GM19438 (cell line): ENCODE measurements at regions not wholly inside any gene's neighbourhood (a gene's known extent, or its start where the extent isn't known, plus 50 kb on each side); places are given as distances from the start of the nearest gene placed in this dataset.
A peak's percentile ranks its signal among the peaks of the same experiment; 100 is the strongest.

Experiments
- ATAC-seq: cut with Tn5 transposase; IDR thresholded peaks from one replicate; pipeline ENCODE4 v1.9.1; 2021; ENCODE audit warnings: low read depth; ENCODE audit not compliant: unreplicated experiment

DNA sequence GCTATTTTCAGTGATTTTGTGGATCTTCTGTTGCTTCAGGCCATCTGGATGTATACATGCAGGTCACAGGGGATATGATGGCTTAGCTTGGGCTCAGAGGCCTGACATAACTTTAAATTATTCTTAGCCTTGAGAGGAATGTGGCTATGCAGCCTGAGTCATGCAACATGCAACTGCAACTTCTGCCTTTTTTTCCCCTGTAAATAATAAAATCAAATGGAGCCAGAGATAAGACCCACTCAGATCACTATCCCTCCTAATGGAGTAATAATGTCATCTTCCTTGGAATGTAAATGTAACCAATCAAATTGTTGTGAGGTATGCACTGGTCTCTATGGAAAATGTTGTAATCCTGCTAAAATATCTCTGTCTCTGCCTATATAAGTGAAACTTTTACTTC lies 54.9 kb downstream of the MAGEB17 start:
- no peak for ATAC-seq

DNA sequence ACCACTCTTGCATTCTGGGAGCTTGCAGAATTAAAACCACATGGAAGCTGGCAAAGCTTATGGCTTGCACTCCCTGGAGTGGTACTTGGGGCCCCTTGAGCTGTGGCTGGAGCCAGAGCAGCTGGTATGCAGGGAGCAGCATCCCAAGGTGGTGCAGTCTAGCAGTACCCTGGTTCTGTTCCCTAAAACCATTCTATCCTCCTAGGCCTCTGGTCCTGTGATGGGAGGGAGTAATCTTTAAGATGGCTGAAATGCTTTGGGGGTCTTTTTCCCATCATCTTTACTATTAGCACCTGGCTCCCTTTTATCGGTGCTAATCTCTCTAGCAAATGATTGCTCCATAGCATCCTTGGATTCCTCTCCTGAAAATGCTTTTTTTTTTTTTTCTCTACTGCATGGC lies 56.1 kb downstream of the MAGEB17 start:
- ATAC-seq, result no peak

DNA sequence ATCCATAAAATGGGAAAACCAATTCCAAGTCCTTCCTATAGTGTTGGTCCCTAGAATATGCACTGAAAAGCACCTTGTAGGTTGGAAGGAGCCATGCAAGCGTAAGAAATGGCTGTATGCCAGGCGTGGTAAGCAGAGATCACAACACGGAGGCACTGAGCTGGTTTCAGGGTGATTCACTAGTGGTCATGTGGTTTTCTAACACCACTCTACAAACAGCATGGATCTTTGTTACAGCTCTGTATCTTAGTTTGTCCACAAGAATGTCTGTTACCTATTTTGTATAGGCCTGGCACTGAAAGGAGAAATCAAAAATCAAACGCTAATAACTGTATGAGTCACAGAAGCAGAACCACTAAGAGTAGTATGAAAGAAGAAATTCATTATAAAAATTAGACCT lies 71.9 kb downstream of the MAGEB17 start:
- peak; percentile 84 for ATAC-seq

DNA sequence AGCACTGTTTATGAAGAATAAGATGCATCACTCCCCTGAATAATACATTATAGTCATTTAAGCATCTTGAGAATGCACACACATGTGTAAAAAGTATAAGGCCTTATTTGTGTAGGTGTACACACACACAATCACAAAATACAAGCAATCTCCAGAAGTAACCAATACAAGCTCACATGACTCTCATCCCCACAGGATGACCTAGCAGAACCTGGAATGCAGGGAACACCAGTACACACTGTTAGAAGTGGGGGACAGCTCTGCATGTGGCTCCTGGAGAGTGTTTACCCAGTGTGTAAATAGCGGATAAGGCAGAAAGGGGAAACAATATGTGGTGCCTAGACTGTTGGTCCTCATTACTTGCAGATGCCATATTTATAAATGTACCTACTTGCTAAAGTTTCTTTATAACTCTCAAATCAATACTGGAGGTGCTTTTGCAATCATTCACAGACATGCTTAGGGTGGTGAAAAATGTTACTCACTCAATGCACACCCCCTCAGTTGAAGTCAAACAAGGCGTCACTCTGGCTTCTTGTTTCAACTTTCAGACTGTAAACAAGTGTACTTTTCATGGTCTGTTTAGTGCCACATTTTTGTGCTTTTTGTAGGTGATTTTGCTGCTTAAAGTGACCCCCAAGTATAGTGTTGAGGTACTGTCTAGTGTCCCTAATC lies 73.1 kb downstream of the MAGEB17 start:
- ATAC-seq, result no peak

DNA sequence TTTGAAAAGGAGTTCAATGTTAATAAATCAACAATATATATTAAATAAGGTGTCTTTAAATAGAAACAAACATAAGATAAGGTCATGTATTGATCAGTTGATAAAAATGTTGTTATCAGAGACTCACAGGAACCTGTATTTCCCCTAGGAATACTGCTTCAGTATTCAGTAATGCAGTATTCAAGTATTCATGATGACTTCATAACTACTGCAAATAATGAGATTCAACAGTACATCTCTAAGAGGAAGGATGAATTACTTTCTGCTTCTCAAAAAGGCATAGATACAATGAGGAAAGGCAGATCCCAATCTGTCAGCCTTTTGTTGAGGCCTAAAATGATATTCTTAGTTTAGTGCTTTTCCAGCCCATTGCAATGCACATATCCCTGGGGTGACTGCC lies 73.7 kb downstream of the MAGEB17 start:
- no peak for ATAC-seq

DNA sequence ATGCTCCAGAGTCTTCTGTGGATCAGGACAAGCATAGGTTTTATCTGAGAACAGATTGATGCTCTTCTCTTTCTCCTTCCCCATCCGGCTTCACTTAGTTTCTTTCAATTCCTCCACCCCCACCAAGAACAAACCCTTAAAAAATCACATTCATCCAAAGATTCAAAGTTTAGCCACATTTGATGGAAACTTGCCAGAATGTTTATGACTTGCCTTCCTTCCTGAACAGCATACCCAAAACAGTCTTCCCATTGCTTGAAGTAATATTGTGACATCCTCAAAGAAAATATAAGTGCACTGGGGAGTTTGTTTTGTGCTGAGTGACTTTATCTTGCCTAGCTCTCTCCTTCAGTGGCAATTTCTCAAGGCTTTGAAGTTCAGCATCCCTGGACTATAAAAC lies 83.0 kb downstream of the MAGEB17 start:
- no peak for ATAC-seq

DNA sequence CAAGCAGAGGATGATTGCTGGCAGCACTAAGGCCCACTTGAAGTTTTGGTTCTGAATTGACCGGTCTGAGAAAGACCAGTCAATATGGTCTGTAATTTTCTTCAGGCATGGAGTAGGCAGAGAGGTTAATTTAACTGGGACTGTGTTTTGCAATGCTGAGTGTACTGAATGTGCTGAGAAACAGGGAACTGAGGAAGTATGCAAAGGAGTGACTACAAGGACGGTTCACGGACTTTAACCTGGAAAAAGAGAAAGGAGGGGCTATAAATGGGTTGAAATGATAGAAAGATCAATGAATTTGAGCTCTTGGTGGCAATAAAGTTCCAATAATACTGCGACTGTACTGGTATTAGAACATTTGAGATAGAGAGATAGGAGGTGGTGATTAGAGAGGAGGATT lies 84.5 kb downstream of the MAGEB17 start:
- no peak for ATAC-seq

DNA sequence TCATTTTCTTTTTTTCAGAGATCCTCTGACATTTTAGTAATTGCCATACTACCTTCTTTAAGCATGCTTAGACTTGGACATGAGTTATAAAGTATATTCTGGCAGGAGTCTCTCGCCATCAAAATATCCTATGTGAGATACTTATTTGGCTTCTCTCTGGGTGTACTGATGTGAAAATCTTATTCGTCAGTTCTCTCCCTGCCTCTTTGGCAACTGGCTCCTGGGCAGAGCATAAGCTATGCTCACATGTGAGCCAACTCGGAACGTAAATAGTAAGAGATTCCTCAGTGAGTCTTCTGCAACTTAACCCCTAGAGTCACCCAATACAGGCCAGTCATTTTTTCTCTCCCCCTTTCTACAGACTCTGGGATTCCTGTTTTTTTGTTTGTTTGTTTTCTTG lies 91.6 kb downstream of the MAGEB17 start:
- no peak for ATAC-seq

DNA sequence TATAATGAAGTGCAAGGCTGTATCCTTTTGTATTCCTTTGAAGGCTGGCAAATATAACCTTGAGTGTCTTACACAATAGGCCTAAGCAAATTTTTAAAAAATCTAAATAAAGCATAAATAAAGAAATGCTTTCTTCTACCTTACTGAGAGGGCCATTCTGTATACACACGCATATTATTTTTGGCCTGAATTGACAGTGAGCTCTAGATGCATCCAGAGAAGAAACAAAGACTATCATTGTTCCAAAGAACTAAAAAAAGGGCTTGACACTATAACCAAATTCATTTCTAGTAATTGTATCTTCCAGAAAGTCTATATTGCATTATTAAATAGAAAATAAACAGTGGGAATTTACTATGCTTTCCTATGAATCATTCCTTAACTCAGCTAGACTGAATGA lies 100.2 kb downstream of the MAGEB17 start:
- ATAC-seq, result no peak

DNA sequence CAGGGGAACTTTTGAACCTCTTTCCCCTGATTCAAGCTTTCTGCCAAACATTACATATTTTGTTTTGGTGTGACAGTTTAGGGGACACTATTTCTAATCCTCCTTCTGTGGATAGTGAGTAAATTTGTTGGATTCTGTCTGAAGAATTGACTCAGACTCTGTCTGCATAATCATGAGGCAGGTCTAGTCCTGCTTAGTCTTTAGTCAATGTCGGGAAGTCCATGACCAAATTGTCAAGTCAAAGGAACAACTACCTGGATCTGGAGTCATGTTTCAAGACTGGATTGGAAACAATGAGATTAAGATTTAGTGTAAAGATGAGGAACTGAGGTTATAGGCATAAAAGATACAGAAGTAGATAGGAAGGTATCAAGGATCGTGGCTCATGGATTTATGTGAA lies 100.9 kb downstream of the MAGEB17 start:
- ATAC-seq, result no peak

DNA sequence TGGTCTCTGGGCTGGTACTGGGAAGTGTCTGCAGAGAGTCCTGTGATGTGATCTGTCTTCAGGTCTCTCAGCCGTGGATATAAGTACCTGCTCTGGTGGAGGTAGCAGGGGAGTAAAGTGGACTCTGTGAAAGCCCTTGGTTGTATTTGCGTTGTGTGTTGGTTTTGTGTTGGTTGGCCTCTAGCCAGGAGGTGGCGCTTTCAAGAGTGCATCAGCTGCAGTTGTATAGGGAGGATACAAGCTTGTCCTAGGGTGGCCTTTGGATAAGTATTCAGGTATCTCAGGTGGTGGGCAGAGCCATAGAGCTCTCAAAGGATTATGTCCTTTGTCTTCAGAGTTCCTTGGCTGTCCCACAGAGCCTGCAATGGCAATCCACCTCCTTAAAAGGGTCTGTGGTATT lies 111.6 kb downstream of the MAGEB17 start:
- no peak for ATAC-seq

DNA sequence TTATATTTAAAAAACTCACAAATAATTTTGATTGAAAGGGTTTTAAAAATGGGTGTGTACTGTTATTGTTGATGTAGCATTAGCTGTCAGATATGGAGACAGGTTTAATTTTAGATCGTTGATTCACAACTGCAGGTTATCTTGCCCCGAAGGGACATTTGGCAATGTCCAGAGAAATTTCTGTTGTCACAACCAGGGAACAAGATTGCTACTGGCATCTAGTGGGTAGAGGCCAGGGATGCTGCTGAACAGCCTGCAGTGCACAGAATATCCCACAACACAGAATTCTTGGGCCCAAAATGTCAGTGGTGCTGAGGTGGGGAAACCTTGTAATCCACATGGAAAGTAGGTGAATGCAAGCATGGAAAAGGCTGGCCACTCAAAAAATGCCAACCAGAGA lies 114.9 kb downstream of the MAGEB17 start:
- no peak for ATAC-seq

DNA sequence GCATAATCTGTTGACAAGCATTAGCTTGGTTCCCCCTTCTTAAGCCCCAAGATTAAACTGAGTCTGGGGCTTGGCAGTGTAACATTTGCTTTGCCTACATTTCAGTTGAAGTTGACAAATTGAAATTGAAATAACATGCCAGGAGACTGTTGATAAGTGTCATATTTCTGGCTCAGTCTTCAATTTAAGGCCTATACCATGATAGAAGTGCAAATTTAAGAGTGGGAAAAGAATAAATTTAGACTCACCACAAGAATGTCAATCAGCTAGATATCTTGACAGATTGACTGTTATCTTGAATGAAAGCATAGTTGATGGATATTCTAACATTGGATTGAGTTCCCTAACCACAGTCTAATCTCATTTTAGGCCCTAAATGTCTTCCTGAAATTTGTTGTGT lies 117.6 kb downstream of the MAGEB17 start:
- ATAC-seq, result no peak

DNA sequence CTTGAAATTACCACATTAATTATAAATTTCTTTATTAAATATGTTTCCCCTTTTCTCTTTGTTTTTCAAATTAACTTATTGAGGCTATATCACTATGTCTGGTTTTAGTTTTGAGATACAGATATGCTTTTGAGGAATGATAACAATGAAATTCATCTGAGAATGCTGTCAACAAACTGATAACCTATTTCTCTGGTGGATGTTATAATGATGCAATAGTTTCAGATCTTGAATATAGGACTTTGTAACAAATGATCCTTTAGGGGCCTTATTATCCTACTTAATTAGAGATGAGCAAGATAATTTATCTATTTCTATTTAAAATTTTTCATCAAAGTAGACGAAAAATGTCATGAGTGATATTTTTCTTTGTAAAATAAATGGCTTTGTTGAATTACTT lies 123.7 kb downstream of the MAGEB17 start:
- no peak for ATAC-seq

DNA sequence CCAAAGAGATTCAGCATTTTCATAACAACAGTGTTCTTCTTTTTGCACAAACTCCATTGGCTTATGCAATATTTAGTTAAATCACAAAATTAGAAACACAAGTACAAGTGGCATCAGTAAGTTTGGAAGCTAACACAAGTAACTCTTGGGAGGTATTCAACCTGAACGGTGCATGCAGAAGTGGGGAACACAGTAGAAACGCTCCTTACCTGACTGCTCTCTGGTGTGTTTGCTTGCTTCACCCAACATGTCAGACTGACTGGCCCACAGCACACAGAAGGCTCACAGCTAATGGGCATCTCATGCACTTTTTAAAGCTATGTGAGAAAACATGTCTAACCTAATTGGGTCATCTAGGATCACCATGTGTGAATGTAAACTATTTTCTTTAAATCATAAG lies 133.6 kb downstream of the MAGEB17 start:
- ATAC-seq, result no peak

DNA sequence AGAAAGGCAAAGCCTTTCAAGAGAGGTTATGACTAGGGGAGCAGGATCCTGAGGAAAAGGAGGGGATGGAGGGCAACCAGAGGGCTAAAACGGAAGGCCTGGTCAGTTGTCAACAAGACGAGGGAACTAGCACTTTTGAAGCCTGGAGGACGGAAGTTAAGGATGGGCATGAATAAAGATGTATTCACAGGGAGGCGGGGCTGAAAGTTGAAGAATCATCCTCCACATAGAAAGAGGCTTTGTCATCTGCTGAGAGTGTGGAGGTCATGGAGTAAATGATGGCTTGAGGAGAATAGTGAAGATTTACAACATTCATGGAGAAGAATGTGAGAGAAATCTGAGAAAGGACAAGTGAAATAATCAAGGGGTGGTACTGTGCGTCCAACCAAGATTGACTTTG lies 137.5 kb downstream of the MAGEB17 start:
- ATAC-seq, result no peak

DNA sequence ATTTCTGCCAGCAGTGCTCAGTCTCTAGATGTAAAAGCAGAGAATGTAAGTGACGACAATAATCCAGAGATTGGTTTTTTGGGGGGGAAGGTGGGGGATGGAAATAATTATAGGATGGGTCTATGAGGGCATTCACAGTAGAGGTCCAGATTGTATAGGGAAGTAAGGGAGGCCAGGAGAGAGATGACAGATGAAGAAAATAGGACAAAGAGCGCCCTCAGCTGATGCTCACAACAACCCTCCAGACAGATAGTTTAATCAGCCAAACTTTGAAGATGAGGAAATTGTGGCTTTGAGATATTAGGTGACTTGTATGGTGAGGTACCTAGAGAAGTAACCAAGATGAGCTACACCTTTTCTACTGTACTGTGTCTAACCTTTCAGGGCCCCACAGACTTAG lies 137.9 kb downstream of the MAGEB17 start:
- ATAC-seq, result no peak

DNA sequence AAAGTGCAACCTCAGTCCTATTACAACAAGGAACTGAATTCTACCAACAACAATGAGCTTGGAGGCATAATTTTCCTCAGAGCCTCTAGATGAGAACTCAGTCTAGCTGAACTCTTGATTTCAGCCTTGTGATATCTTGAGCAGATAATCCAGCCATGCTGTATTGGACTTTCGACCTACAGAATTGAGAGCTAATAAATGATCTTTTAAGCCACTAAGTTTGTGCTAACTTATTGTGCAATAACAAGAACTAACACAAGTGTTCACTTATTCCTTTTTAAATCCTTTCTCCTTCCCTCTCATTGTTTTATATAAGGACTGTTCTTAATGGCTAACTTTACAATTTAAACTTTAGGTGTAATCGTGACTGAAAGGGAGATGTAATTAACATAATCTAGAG lies 140.7 kb downstream of the MAGEB17 start:
- ATAC-seq, result no peak

DNA sequence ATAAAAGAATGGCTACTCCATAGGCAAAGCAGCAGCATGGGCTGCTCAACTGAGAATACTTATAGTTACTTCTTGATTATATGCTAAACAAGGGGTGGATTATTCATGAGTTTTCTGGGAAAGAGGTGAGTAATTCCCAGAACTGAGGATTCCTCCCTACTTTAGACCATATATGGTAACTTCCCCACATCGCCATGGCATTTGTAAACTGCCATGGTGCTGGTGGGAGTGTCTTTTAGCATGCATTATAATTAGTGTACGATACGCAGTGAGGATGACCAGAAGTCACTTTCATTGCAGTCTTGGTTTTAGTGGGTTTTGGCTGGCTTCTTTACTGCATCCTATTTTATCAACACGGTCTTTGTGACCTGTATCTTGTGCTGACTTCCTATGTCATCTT lies 141.5 kb downstream of the MAGEB17 start:
- ATAC-seq, result no peak

DNA sequence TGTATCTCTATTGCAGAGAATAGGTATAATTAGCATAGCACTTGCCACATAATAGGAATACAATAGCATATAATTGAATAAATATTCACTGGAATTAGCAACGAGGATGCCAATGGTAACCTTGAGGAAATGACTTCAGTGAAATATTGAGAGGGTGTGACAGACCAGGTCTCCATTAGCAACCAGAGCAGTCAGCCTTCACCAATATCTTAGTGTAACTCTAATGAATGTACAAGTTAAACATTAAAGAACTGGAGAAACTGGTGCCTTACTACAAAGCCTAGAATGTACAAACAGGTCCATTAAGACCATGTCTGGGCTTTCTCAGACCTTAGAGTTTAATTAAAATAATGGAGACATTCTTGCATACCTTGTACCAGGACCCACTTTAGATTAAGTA lies 143.0 kb downstream of the MAGEB17 start:
- ATAC-seq, result no peak

DNA sequence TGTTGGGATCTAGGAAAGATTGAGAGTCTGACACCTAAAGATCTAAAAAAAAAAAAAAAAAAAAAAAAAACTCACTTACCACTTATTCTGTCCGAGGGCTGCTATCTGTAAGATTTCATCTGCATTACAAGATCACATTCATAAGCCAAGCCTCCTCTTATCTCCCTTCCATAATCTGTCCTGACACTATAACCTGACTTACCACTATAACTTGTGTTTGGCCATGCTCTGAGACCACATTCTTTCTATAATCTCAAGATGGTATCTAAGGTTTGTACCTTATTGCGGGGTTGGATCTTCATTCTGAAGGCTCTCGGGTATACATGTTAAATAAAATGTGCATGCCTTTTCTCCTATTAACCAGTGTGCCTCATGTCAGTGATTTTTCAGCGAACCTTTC lies 144.4 kb downstream of the MAGEB17 start:
- no peak for ATAC-seq

DNA sequence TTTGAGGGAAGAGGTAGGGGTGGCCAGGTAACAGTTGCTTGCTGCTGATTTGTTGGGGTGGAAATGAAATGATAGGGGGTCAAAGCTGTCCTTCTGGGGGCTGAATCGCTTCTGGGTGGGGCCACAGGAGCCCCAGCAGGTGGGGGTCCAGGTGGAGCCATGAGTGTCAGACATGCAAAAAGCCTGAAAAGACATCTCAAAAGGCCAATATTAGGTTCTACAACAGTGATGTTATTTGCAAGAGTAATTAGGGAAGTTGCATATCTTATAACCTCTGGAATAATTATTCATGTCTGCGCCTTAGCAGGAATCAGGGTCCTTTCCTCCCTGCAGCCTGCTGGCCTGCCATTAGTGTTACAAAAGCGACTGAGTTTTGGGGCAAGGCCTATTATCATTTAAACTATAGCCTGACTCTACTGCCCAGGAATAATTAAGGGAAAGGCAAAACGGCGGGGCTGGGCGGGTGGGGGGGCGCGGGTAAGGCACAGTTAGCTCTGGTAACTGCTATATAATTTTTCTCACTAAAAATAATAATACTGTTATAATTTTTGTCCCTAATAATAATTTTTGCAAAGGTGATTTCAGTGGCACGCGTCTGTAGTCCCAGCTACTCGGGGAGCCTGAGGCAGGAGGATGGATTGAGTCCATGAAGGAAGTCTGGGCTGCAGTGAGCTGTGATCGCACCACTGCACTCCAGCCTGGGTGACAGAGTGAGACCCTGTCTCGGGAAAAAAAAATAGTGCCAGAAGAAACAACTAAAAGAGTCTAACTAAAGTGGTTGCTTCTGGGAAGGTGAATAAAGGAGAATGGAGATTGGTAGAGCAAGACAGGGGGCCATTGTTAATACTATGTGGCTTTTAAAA lies 145.7 kb downstream of the MAGEB17 start:
- ATAC-seq, result no peak
